GM12878 (cell line): ENCODE measurements at regions not wholly inside any gene's neighbourhood (a gene's known extent, or its start where the extent isn't known, plus 50 kb on each side); places are given as distances from the start of the nearest gene placed in this dataset.

Experiments used
- ATAC-seq: fragments of 200-7000 bp; cut with Tn5 transposase; 3 replicates; pipeline ENCODE4 v1.9.1; 2020; ENCODE audit warnings: mild to moderate bottlenecking, moderate library complexity
- BruUV-seq: library from RNA; stranded (reverse); fragments of 400-500 nt; replicated peaks from 2 replicates; lab custom pipeline; 2021; lab: Mats Ljungman, UMichigan
- CTCF ChIA-PET: fragments of 300-600 bp; sonication (Branson Sonifier 250); formaldehyde crosslinking; extraction: SDS; loops from one replicate; lab custom pipeline; 2021; ENCODE audit warnings: inconsistent platforms; lab: Yijun Ruan, JAX
- POLR2A ChIA-PET: fragments of 350-600 bp; formaldehyde crosslinking; extraction: SDS; loops from one replicate; lab custom pipeline; 2021; ENCODE audit warnings: inconsistent platforms; lab: Charles Lee
- RAD21 ChIA-PET: fragments of 300-600 bp; sonication (Branson Sonifier 250); formaldehyde crosslinking; loops from one replicate; lab custom pipeline; 2023; ENCODE audit warnings: antibody characterized with exemption; ENCODE audit not compliant: unreplicated experiment; lab: Charles Lee
- SMC1A ChIA-PET: fragments of 300-600 bp; sonication (Branson Sonifier 250); formaldehyde crosslinking; loops from one replicate; lab custom pipeline; 2023; ENCODE audit not compliant: unreplicated experiment, uncharacterized antibody; lab: Charles Lee
- DNase-seq: peaks from one replicate; pipeline ENCODE4 v3.0.0-alpha.2; 2011; ENCODE audit warnings: low read depth, low spot score
- FAIRE-seq: peaks from 3 replicates; lab custom pipeline; 2011; peaks lifted over from hg19 to GRCh38; lab: Jason Lieb, UNC
- H2AFZ ChIP-seq: 2 replicates; pipeline ENCODE4 v1.6.0; 2011; ENCODE audit warnings: low read depth, low read length, control low read depth; ENCODE audit not compliant: control insufficient read depth
- H3K27ac ChIP-seq: 2 replicates; pipeline ENCODE4 v1.5.1; 2011; ENCODE audit warnings: control low read depth; ENCODE audit not compliant: control insufficient read depth, insufficient read depth
- H3K27me3 ChIP-seq, 2 experiments: replicated peaks in 1 of 2; 2 replicates each; pipeline versions ENCODE4 v1.6.0 to v1.6.1; 2011; ENCODE audit warnings: low read length in 1 of 2; ENCODE audit not compliant: control insufficient read depth in 2 of 2, insufficient read depth in 2 of 2
- H3K36me3 ChIP-seq, 2 experiments: 2 replicates each; pipeline ENCODE4 v1.5.1; 2011; ENCODE audit warnings: low read length in 1 of 2; ENCODE audit not compliant: control insufficient read depth in 2 of 2, insufficient read depth in 2 of 2
- H3K4me1 ChIP-seq: 2 replicates; pipeline ENCODE4 v1.6.1; 2011; ENCODE audit warnings: mild to moderate bottlenecking, low read length, moderate library complexity, mixed read lengths; ENCODE audit not compliant: control insufficient read depth, insufficient read depth
- H3K4me2 ChIP-seq: 2 replicates; pipeline ENCODE4 v1.6.0; 2011; ENCODE audit warnings: control low read depth; ENCODE audit not compliant: control insufficient read depth, insufficient read depth
- H3K4me3 ChIP-seq: fragments of 200-600 bp; sonication (generic); 2 replicates; pipeline ENCODE4 v1.5.1; 2016
- H3K79me2 ChIP-seq: 2 replicates; pipeline ENCODE4 v1.6.0; 2011; ENCODE audit warnings: low read length; ENCODE audit not compliant: control insufficient read depth, insufficient read depth
- H3K9ac ChIP-seq: 2 replicates; pipeline ENCODE4 v1.8.0; 2011; ENCODE audit warnings: low read length, control low read depth, mixed read lengths; ENCODE audit not compliant: control insufficient read depth, insufficient read depth
- H3K9me3 ChIP-seq: replicated peaks from 3 replicates; pipeline ENCODE4 v1.5.1; 2011; ENCODE audit warnings: mild to moderate bottlenecking, low read length; ENCODE audit not compliant: control insufficient read depth, insufficient read depth
- H4K20me1 ChIP-seq: 2 replicates; pipeline ENCODE4 v1.6.0; 2011; ENCODE audit not compliant: control insufficient read depth, insufficient read depth
- IKZF1 ChIP-seq: fragments of 450-650 bp; conservative IDR thresholded peaks from 2 replicates; pipeline ENCODE4 v1.6.1; 2017; ENCODE audit warnings: antibody characterized with exemption, mild to moderate bottlenecking
- KDM1A ChIP-seq: fragments of 200-600 bp; sonication (generic); IDR thresholded peaks from 2 replicates; pipeline ENCODE4 v1.6.1; 2016; ENCODE audit warnings: borderline replicate concordance
- WGBS: methylation state at CpG from one replicate; pipeline ENCODE4 v1.1.6; 2016; ENCODE audit warnings: low lambda C conversion rate; ENCODE audit not compliant: insufficient replicate concordance, insufficient coverage; ENCODE audit errors: missing lambda C conversion rate; 5-methylcytosine and 5-hydroxymethylcytosine counted together
- in situ Hi-C: fragments of 300-500 bp; cut with MboI; formaldehyde crosslinking; loops from 9 replicates; pipeline ENCODE4 v1.14.3; 2018; ENCODE audit warnings: mixed read lengths
- intact Hi-C: fragments of 100-400 bp; cut with micrococcal nuclease; formaldehyde crosslinking; loops from one replicate; pipeline ENCODE4 v1.14.2; 2022; ENCODE audit not compliant: unreplicated experiment
- TF ChIP-seq, protein P1 (sequence below): fragments of 450-650 bp; IDR thresholded peaks from 2 replicates; pipeline ENCODE4 v1.6.1; 2018; ENCODE audit warnings: borderline replicate concordance, mild to moderate bottlenecking; ENCODE audit not compliant: partially characterized antibody

- H3K79me2 ChIP-seq, result no peaks in the 10 kb centered on the region
- H2AFZ ChIP-seq, result no peak overlapping the region
- no peak for TF ChIP-seq KDM1A
- no peaks in the 10 kb centered on the region for H4K20me1 ChIP-seq
- no peaks in the 10 kb centered on the region for H3K4me1 ChIP-seq
- in situ Hi-C loops (no loop called here), intact Hi-C loops (no loop called here)
- FAIRE-seq (no peak), ATAC-seq (no peak), DNase-seq (no peak)
- 5% methylated on average over 2 of the region's 2 CpGs for WGBS
- H3K4me2 ChIP-seq, result no peak overlapping the region
- no peak overlapping the region for H3K9ac ChIP-seq
- RAD21 ChIA-PET, result no interaction called here
- no peak overlapping the region for H3K27ac ChIP-seq
- H3K27me3 ChIP-seq, result no peaks in the 10 kb centered on the region
- no peaks in the 10 kb centered on the region; the same call in 2 of the 3 replicates for H3K9me3 ChIP-seq
- H3K4me3 ChIP-seq, result no peak overlapping the region
- CTCF ChIA-PET, result no interaction called here
- no peaks in the 10 kb centered on the region for H3K36me3 ChIP-seq
- no TSS peak for BruUV-seq
- SMC1A ChIA-PET, result no interaction called here
- POLR2A ChIA-PET, result no interaction called here
Observed at GRCh38 chrX:116246261-116246660, 75.7 kb downstream of the AGTR2 start.

GRCh38 chrX:116267511-116268040, 97.0 kb downstream of the AGTR2 start:
- in situ Hi-C loops, result no loop called here
- ChIA-PET SMC1A (no interaction called here), POLR2A (no interaction called here)
- BruUV-seq, result no TSS peak
- H3K4me2 ChIP-seq, result no peak overlapping the region
- no peaks in the 10 kb centered on the region for H3K4me1 ChIP-seq
- H2AFZ ChIP-seq, result no peak overlapping the region
- no peak for DNase-seq
- H3K27me3 ChIP-seq, result no peaks in the 10 kb centered on the region
- intact Hi-C loops, result no loop called here
- no peak for FAIRE-seq
- H3K36me3 ChIP-seq, result no peaks in the 10 kb centered on the region
- H3K27ac ChIP-seq, result no peak overlapping the region
- no peaks in the 10 kb centered on the region for H4K20me1 ChIP-seq
- H3K79me2 ChIP-seq, result no peaks in the 10 kb centered on the region
- TF ChIP-seq, protein P1, sequence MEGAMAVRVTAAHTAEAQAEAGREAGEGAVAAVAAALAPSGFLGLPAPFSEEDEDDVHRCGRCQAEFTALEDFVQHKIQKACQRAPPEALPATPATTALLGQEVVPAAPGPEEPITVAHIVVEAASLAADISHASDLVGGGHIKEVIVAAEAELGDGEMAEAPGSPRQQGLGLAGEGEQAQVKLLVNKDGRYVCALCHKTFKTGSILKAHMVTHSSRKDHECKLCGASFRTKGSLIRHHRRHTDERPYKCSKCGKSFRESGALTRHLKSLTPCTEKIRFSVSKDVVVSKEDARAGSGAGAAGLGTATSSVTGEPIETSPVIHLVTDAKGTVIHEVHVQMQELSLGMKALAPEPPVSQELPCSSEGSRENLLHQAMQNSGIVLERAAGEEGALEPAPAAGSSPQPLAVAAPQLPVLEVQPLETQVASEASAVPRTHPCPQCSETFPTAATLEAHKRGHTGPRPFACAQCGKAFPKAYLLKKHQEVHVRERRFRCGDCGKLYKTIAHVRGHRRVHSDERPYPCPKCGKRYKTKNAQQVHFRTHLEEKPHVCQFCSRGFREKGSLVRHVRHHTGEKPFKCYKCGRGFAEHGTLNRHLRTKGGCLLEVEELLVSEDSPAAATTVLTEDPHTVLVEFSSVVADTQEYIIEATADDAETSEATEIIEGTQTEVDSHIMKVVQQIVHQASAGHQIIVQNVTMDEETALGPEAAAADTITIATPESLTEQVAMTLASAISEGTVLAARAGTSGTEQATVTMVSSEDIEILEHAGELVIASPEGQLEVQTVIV, result no peak
- TF ChIP-seq IKZF1, result no peak
- TF ChIP-seq, all 136 proteins: peak for 0
- H3K9me3 ChIP-seq, result no peaks in the 10 kb centered on the region
- no peak for ATAC-seq
- CTCF ChIA-PET, result no interaction called here
- H3K4me3 ChIP-seq, result no peak overlapping the region
- H3K9ac ChIP-seq, result no peak overlapping the region
- WGBS, result 31% methylated on average over 3 of the region's 3 CpGs
- RAD21 ChIA-PET, result no interaction called here
